CD4-positive, alpha-beta T cell treated with Interleukin-4 for 1 hour (primary cell): ENCODE measurements at regions not wholly inside any gene's neighbourhood (a gene's known extent, or its start where the extent isn't known, plus 50 kb on each side); places are given as distances from the start of the nearest gene placed in this dataset.

ENCODE experiments used
- DNase-seq, 2 donors: peaks; one replicate each; pipeline ENCODE4 v3.0.0-alpha.2; 2020 to 2022

GRCh38 chr12:5232826-5233500 lies 189.3 kb downstream of the KCNA5 start:
- DNase-seq = no peak

- DNase-seq = no peak
Observed at GRCh38 chr12:5236022-5236640, 192.5 kb downstream of the KCNA5 start.

- no peak for DNase-seq
Observed at GRCh38 chr12:5242440-5242839, 189.5 kb upstream of the NTF3 start.

- no peak for DNase-seq
Observed at GRCh38 chr12:5243014-5243413, 188.9 kb upstream of the NTF3 start.

GRCh38 chr12:5244513-5244972 lies 187.4 kb upstream of the NTF3 start:
- DNase-seq = no peak

GRCh38 chr12:5246196-5246595 lies 185.7 kb upstream of the NTF3 start:
- no peak for DNase-seq

- DNase-seq = no peak
Observed at GRCh38 chr12:5247144-5247543, 184.8 kb upstream of the NTF3 start.

- no peak for DNase-seq
Observed at GRCh38 chr12:5248230-5248629, 183.7 kb upstream of the NTF3 start.

- no peak for DNase-seq
Observed at GRCh38 chr12:5248999-5249526, 182.8 kb upstream of the NTF3 start.

- no peak for DNase-seq
Observed at GRCh38 chr12:5251092-5251491, 180.8 kb upstream of the NTF3 start.

GRCh38 chr12:5251786-5252185 lies 180.1 kb upstream of the NTF3 start:
- DNase-seq = no peak

GRCh38 chr12:5254703-5255102 lies 177.2 kb upstream of the NTF3 start:
- no peak for DNase-seq

- DNase-seq = no peak
Observed at GRCh38 chr12:5257763-5258495, 174.0 kb upstream of the NTF3 start.

GRCh38 chr12:5258498-5258897 lies 173.4 kb upstream of the NTF3 start:
- DNase-seq = no peak

GRCh38 chr12:5258926-5259325 lies 173.0 kb upstream of the NTF3 start:
- DNase-seq = no peak

GRCh38 chr12:5259523-5259922 lies 172.4 kb upstream of the NTF3 start:
- no peak for DNase-seq

- no peak for DNase-seq
Observed at GRCh38 chr12:5260086-5260485, 171.8 kb upstream of the NTF3 start.

GRCh38 chr12:5260591-5261086 lies 171.3 kb upstream of the NTF3 start:
- no peak for DNase-seq

- DNase-seq = no peak
Observed at GRCh38 chr12:5262450-5262849, 169.5 kb upstream of the NTF3 start.

- DNase-seq = no peak
Observed at GRCh38 chr12:5262885-5263284, 169.0 kb upstream of the NTF3 start.

- no peak for DNase-seq
Observed at GRCh38 chr12:5264006-5264405, 167.9 kb upstream of the NTF3 start.

GRCh38 chr12:5267603-5268423 lies 164.1 kb upstream of the NTF3 start:
- DNase-seq = no peak
